Hematopoietic multipotent progenitor cell treated with erythropoietin and hydrocortisone succinate and interleukin-3 and kit ligand, for 8 days (in vitro differentiated cells): ENCODE measurements at regions not wholly inside any gene's neighbourhood (a gene's known extent, or its start where the extent isn't known, plus 50 kb on each side); places are given as distances from the start of the nearest gene placed in this dataset.

Experiments
- DNase-seq: peaks from one replicate; pipeline ENCODE4 v3.0.0-alpha.2; 2015

DNA sequence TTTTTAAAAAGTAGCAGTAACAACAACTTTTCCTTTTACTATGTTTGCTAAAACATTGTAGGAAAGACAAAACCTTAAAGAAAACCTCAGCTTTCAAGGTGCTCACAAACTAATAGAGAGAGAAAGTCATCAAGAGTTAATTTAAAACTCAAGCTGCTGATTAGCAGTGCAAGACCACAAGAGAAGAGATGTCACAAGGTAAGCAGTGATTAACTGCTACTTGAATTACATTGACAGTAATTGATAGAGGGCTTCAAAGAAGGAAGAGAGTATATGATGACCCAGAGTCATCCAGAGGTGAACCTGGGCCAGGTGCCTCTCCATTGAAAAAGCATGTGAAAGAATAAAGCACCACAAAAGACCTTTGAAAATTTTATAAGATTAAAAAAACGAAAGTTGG lies 939.6 kb upstream of the CNTNAP5 start:
- DNase-seq, result no peak

DNA sequence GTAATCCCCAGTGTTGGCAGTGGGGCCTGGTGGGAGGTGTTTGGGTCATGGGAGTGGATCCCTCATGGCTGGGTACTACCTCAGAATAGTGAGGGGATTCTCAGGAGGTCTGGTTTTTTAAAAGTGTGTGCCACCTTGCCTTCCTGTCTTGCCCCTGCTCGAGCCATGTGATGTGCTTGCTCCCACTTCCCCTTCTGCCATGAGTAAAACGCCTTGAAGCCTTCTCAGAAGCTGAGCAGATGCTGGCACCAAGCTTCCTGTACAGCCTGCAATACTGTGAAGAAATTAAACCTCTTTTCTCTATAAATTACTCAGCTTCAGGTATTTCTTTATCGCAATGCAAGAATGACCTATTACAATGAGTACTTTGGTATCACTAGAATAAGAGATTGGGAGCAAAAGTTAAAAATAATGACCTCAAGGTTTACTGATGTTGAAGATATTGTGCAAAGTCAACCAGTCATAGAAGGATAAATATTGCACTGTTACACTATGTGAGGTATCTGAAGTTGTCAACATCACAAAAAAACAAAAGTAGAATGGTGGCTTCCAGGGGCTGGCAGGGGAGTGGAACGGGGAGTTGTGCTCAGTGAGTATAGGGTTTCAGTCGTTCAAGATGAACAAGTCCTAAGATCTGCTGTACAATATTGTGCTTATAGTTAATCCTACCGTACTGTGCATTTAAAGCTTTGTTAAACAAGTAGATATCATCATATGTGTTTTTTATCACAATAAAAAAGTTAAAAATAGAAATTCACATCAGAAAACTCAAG lies 938.3 kb upstream of the CNTNAP5 start:
- DNase-seq, result no peak

GRCh38 chr2:123091471-123091870 lies 933.6 kb upstream of the CNTNAP5 start:
- DNase-seq, result no peak

DNA sequence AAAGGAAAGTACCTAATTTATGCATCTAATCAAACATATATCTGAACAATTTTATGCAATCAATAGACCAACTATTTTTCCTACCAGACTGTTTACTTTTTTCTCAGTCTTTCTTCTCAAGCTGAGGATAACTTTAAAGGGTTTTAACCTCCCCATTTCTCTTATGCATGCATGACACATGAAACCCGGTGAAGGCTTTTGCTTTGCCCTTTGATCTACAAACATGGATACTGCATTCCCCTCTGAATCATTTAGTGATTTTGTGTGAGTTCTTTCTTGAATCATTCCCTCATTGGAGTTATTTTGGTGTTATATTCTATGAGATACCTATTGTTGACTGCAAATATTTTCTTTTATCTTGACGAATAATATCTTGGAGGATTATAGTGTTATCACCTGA lies 931.9 kb upstream of the CNTNAP5 start:
- no peak for DNase-seq

GRCh38 chr2:123095219-123095835 lies 929.8 kb upstream of the CNTNAP5 start:
- DNase-seq, result no peak

DNA sequence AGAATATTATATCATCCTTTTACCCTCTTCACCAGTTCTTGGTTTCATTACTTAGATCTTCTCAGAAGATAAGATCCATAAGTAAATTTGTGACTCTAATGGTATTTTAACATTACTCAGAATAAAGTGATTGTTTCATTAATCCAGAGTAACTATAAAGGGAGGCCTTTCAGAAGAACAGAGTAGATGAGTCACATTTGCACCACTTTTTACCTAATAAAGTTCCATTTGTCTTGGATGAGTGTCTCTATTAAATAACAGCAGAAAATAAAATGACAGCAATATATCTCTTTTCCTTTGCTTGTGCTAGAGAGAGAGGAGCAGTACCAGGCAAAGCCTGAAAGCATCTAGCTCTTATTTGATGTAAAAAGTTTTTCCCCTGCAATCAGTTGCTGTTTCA lies 926.5 kb upstream of the CNTNAP5 start:
- no peak for DNase-seq

DNA sequence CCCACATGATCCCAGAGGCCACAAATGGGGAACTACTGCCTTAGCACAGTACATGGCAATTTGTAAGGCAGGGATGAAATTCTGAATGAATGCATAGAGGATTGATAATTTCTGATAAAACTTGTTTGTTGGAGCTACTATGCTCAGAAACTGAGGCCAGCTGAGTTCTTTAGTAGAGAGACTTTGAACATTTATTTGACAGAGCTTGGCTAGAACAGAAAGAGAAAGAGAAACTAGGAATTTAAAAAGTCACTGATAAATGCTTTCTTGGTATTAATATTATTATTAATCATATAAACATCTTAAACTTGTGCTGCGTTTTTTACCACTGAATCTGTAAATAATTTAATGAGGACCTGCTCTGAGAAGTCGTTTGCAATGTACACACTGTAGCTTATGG lies 923.7 kb upstream of the CNTNAP5 start:
- DNase-seq, result no peak

- DNase-seq, result no peak
These were observed 921.2 kb upstream of the CNTNAP5 start for GRCh38 chr2:123103902-123104301.

GRCh38 chr2:123116595-123116994 lies 908.5 kb upstream of the CNTNAP5 start:
- DNase-seq, result no peak

- no peak for DNase-seq
These were observed 897.9 kb upstream of the CNTNAP5 start for GRCh38 chr2:123127236-123127635.

DNA sequence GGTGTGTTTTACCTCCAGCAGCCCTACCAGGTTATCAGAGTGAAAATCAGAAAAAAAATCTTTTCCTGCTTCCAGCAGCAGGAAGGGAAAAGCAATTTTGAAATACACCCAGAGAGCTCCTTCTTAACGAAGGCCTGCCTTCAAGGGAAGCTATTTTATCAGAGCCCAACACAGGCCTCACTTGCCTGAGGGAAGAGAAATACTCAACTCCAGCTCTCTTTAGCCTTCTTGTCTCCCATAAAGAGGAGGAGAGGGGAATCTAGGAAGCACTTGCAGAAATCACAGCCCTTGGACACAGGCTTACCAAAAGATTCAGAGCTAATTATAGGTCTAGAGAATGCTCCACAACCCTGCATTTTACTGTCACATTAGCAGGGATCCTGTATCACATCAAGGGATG lies 896.1 kb upstream of the CNTNAP5 start:
- no peak for DNase-seq

DNA sequence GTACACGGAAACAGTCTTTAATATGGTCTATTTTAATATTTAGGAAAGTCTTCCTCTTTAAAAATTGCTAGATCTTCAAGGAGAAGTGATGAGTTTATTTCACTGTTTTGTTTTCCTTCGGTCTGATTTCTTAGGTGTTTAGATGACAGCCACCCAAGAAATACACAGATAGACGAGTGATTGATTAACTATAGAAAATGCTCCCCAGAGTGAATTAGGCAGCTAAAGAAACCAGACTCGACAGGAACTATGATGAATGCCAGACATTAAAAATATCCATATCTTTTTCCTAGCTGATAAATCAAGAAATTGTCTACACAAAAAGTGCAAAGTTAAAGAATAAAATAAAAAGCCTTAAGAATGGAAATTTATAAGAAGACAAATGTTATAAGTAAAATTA lies 888.7 kb upstream of the CNTNAP5 start:
- no peak for DNase-seq

DNA sequence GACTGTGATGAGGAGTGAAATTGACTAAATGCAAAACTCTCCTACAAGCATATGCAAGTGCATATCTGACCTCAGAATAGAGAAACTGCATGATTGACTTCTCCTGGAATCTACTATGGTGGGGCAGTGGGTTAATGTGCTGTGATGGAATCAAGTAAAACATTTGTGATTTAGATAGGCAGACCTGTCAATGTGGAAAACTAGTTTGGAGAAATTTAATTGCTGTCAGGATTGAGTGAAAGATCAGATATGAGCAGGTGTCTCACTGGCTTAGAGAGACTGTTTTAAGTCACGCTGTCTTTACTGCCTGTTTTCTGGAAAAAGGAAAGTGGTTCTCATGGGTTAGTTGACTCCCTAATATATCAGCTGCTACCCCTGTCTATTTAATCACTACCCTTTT lies 881.0 kb upstream of the CNTNAP5 start:
- no peak for DNase-seq

- no peak for DNase-seq
These were observed 872.0 kb upstream of the CNTNAP5 start for GRCh38 chr2:123153041-123153440.

DNA sequence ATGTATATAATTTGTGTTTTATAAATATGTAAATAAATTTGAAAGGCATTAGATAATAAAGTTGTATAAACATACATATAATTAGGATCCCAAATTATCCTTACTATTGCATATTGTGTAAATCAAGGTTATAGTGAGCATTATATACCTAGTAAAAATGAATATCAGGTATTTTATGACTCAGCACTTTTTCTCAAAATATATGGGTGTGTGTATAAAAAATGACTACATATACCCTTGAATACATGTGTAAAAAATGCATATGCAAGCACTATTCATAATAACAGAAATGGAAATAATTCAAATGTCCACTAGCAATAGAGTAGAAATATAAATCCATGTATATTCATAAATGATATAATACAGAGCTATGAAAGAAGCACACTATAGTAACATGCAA lies 870.9 kb upstream of the CNTNAP5 start:
- no peak for DNase-seq

GRCh38 chr2:123157016-123157415 lies 868.1 kb upstream of the CNTNAP5 start:
- DNase-seq, result no peak

- DNase-seq, result no peak
These were observed 862.6 kb upstream of the CNTNAP5 start for GRCh38 chr2:123162400-123163016.

- DNase-seq, result no peak
These were observed 861.7 kb upstream of the CNTNAP5 start for GRCh38 chr2:123163398-123163797.

DNA sequence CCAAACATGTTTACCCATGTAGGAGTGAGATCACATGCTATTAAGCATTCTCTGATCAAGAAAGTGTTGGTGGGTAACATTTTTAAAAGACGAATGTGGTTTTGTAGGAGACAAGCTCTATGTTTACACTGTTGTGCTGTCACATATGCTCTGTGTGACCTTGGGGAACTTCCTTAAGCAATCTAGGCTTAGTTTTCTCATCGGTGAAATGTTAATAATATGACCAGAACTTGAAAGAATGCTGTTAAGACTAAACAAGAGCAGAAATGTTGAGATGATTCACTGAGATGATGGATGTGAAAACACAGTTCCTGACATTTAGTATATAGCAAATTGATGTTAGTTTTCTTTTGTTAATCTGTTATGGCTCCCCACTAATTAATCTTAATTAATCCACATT lies 860.9 kb upstream of the CNTNAP5 start:
- DNase-seq, result no peak

DNA sequence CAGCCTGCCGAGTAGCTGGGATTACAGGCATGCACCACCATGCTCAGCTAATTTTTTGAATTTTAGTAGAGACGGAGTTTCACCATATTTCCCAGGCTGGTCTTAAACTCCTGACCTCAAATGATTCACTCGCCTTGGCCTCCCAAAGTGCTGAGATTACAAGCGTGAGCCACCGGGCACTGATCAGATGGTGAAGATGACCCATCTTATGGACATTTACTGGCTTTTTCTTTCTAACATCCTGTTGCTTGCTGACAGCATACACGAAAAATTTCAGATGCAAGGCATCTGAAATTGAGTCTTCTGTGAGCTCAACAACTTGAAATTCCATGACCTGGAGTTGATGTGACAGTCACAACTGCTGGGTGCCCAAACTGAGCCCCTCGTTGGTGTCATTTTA lies 859.5 kb upstream of the CNTNAP5 start:
- no peak for DNase-seq

DNA sequence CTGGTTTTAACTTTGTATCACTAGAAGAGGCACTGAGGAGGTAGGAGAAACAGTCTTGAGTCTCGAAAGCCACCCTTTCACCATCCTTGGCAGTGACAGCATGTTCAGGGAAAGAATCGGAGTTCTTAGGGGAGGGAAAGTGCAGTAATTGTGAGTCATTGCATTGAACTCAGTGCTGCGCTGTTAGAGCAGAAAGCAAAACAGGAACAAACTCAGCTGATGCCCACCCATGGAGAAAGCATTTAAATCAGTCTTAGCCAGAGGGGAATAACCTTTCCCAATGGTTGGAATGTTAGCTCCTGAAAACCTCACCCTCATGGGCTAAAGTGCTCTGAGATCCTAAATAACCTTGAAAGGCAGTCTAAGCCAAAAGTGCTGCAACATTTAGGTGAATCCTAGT lies 845.6 kb upstream of the CNTNAP5 start:
- DNase-seq, result no peak

DNA sequence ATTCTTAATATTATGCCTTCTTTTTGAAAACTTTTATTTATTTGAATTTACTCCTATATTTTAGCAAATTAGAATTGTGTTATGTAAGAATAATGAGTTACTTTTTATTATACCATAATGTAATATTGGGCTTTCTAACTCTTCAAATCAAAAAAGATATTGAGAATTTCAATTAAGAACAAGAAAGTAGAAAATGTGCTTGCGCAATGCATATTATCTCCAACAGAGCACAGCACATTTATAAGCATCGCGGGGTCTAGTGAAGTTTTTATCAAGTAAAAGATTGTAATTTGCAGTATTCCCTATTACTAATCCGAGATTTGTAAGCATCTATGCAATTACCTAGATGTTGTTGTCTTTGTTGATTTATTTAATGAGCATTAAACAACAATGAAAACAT lies 829.1 kb upstream of the CNTNAP5 start:
- no peak for DNase-seq

- no peak for DNase-seq
These were observed 825.1 kb upstream of the CNTNAP5 start for GRCh38 chr2:123200035-123200434.

GRCh38 chr2:123207245-123207644 lies 817.8 kb upstream of the CNTNAP5 start:
- DNase-seq, result no peak

DNA sequence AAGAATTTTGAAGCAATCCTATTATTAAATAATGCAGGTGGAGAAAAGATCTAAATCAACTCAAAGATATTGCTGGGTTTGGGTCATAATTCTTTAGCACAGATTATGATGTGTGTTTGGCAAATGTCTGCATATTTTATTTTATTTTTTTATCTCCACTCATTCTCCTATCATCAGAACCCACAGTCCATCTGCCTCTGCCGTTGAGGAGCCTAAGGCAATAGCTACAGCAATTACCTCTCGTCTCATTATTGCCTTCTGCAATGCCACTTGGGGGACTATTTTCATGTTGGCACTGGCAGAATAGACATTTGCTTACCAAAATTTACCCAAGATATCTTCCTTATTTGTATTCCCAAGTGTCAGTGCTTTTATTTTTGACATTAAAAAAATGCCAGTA lies 815.9 kb upstream of the CNTNAP5 start:
- no peak for DNase-seq
